HepG2 (cell line): ENCODE measurements at regions not wholly inside any gene's neighbourhood (a gene's known extent, or its start where the extent isn't known, plus 50 kb on each side); places are given as distances from the start of the nearest gene placed in this dataset.

ENCODE experiments used
- CBX5 ChIP-seq: sonication (generic); formaldehyde crosslinking; IDR thresholded peaks from 2 replicates; pipeline ENCODE4 v1.4.0; 2020; ENCODE audit warnings: missing genetic modification reagents, borderline replicate concordance
- HCFC1 ChIP-seq: fragments of 150-350 bp; IDR thresholded peaks from 2 replicates; pipeline ENCODE4 v1.6.1; 2014; ENCODE audit warnings: low read depth, low read length
- NFATC3 ChIP-seq: sonication (generic); formaldehyde crosslinking; IDR thresholded peaks from 2 replicates; pipeline ENCODE4 v1.5.1; 2020; ENCODE audit warnings: mild to moderate bottlenecking, missing genetic modification reagents
- SRF ChIP-seq: IDR thresholded peaks from 2 replicates; pipeline ENCODE4 v1.6.1; 2011; ENCODE audit warnings: mild to moderate bottlenecking, low read depth, low read length, moderate library complexity
- TF ChIP-seq, protein P1 (sequence below): sonication (generic); formaldehyde crosslinking; IDR thresholded peaks from 2 replicates; pipeline ENCODE4 v1.5.0; 2020; ENCODE audit warnings: mild to moderate bottlenecking, missing genetic modification reagents, moderate library complexity
- TF ChIP-seq, protein P2 (sequence below): sonication (generic); formaldehyde crosslinking; IDR thresholded peaks from 2 replicates; pipeline ENCODE4 v1.5.1; 2020; ENCODE audit warnings: missing genetic modification reagents, mild to moderate bottlenecking, borderline replicate concordance
- TF ChIP-seq, protein P3 (sequence below): sonication (generic); formaldehyde crosslinking; IDR thresholded peaks from 2 replicates; pipeline ENCODE4 v1.4.0; 2020; ENCODE audit warnings: missing genetic modification reagents, borderline replicate concordance

DNA sequence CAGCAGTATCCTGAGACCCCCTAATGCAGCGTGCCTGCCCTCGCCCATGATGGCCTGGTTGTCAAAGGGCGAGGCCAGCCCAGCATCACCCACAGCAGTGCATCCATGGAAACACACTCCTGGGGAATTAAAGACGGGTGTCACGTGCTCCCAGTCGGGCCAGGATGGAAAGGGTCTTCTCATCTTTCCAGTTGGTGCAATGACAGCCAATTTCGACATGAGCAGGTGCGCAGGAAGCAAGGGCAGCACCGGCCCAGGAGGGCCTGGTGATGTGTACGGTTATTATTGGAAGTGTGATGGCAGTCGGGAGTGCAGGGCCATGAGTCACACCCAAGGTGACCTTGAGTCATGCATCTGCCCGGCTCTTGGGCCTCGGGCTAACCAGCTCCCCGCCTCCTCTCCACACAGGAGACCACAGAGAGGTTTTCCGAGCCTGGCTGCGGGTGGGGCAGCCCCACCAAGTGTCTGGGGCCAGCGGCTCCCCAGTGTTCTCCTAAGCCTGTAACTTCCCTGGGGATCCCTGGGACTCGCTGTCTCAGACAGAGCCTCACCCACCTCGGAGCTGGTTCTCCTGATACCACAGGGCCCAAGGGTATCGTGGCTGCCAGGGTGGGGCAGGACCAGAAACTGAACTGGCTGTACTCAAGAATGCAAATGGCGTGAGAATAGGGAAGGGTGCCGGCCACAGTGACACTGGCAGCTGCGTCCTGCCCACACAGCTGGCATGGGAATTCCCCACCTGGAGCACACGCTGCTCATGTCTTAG lies 119.8 kb downstream of the SIK1 start:
- TF ChIP-seq, protein P1, sequence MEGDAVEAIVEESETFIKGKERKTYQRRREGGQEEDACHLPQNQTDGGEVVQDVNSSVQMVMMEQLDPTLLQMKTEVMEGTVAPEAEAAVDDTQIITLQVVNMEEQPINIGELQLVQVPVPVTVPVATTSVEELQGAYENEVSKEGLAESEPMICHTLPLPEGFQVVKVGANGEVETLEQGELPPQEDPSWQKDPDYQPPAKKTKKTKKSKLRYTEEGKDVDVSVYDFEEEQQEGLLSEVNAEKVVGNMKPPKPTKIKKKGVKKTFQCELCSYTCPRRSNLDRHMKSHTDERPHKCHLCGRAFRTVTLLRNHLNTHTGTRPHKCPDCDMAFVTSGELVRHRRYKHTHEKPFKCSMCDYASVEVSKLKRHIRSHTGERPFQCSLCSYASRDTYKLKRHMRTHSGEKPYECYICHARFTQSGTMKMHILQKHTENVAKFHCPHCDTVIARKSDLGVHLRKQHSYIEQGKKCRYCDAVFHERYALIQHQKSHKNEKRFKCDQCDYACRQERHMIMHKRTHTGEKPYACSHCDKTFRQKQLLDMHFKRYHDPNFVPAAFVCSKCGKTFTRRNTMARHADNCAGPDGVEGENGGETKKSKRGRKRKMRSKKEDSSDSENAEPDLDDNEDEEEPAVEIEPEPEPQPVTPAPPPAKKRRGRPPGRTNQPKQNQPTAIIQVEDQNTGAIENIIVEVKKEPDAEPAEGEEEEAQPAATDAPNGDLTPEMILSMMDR, result no peak
- TF ChIP-seq CBX5 (CRISPR knock-in tag), result no peak
- no peak for TF ChIP-seq NFATC3 (CRISPR knock-in tag)
- no peak for TF ChIP-seq HCFC1
- TF ChIP-seq, protein P2, sequence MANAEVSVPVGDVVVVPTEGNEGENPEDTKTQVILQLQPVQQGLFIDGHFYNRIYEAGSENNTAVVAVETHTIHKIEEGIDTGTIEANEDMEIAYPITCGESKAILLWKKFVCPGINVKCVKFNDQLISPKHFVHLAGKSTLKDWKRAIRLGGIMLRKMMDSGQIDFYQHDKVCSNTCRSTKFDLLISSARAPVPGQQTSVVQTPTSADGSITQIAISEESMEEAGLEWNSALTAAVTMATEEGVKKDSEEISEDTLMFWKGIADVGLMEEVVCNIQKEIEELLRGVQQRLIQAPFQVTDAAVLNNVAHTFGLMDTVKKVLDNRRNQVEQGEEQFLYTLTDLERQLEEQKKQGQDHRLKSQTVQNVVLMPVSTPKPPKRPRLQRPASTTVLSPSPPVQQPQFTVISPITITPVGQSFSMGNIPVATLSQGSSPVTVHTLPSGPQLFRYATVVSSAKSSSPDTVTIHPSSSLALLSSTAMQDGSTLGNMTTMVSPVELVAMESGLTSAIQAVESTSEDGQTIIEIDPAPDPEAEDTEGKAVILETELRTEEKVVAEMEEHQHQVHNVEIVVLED (CRISPR knock-in tag), result no peak
- TF ChIP-seq, protein P3, sequence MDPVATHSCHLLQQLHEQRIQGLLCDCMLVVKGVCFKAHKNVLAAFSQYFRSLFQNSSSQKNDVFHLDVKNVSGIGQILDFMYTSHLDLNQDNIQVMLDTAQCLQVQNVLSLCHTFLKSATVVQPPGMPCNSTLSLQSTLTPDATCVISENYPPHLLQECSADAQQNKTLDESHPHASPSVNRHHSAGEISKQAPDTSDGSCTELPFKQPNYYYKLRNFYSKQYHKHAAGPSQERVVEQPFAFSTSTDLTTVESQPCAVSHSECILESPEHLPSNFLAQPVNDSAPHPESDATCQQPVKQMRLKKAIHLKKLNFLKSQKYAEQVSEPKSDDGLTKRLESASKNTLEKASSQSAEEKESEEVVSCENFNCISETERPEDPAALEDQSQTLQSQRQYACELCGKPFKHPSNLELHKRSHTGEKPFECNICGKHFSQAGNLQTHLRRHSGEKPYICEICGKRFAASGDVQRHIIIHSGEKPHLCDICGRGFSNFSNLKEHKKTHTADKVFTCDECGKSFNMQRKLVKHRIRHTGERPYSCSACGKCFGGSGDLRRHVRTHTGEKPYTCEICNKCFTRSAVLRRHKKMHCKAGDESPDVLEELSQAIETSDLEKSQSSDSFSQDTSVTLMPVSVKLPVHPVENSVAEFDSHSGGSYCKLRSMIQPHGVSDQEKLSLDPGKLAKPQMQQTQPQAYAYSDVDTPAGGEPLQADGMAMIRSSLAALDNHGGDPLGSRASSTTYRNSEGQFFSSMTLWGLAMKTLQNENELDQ, result no peak
- no peak for TF ChIP-seq SRF
